Parathyroid adenoma (tissue), 2 donors: ENCODE measurements at regions not wholly inside any gene's neighbourhood (a gene's known extent, or its start where the extent isn't known, plus 50 kb on each side); places are given as distances from the start of the nearest gene placed in this dataset.

Experiments used
- H2AFZ ChIP-seq: fragments of 300-600 bp; sonication (generic); one replicate; pipeline ENCODE4 v1.7.0; 2017; ENCODE audit warnings: antibody characterized with exemption, mild to moderate bottlenecking
- H3K27ac ChIP-seq: fragments of 300-600 bp; sonication (generic); one replicate; pipeline ENCODE4 v1.7.0; 2017
- H3K27me3 ChIP-seq: fragments of 300-600 bp; sonication (generic); one replicate; pipeline ENCODE4 v1.7.0; 2017; ENCODE audit warnings: low read length; ENCODE audit not compliant: control insufficient read depth, insufficient read depth
- H3K36me3 ChIP-seq: fragments of 300-600 bp; sonication (generic); one replicate; pipeline ENCODE4 v1.7.0; 2017; ENCODE audit warnings: low read length; ENCODE audit not compliant: control insufficient read depth, insufficient read depth
- H3K4me1 ChIP-seq: fragments of 300-600 bp; sonication (generic); one replicate; pipeline ENCODE4 v1.7.0; 2017; ENCODE audit warnings: control low read depth
- H3K4me2 ChIP-seq: fragments of 300-600 bp; sonication (generic); one replicate; pipeline ENCODE4 v1.7.0; 2017; ENCODE audit warnings: low read length
- H3K4me3 ChIP-seq: fragments of 300-600 bp; sonication (generic); one replicate; pipeline ENCODE4 v1.7.0; 2017; ENCODE audit warnings: low read depth, low read length
- H3K79me2 ChIP-seq: fragments of 300-600 bp; sonication (generic); one replicate; pipeline ENCODE4 v1.7.0; 2017; ENCODE audit warnings: control low read depth
- H3K9ac ChIP-seq: fragments of 300-600 bp; sonication (generic); one replicate; pipeline ENCODE4 v1.7.0; 2017; ENCODE audit warnings: mild to moderate bottlenecking
- H3K9me3 ChIP-seq: fragments of 300-600 bp; sonication (generic); one replicate; pipeline ENCODE4 v1.7.0; 2017; ENCODE audit warnings: low read length; ENCODE audit not compliant: control insufficient read depth
- TF ChIP-seq, protein P1 (sequence below): fragments of 300-600 bp; sonication (generic); IDR thresholded peaks from one replicate; pipeline ENCODE4 v1.7.0; 2017; ENCODE audit warnings: antibody characterized with exemption, mild to moderate bottlenecking
- donor health status: primary hyperparathyroidism.

DNA sequence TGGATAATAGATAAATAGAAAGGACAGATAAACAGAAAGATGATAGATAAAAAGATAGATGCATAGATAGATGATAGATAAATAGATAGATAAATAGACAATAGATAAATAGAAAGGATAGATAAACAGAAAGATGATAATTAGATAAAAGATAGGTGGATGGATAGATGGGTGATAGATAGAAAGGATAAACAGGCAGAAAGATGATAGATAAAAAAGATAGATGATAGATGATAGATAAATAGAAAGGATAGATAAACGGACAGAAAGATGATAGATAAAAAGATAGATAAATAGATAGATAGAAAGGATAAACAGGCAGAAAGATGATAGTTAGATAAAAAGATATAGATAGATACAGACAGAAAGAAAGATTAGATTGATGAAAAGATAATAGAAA lies 92.3 kb upstream of the UQCRFS1 start:
- H3K27me3 ChIP-seq, result no peaks in the 10 kb centered on the region
- TF ChIP-seq, protein P1, sequence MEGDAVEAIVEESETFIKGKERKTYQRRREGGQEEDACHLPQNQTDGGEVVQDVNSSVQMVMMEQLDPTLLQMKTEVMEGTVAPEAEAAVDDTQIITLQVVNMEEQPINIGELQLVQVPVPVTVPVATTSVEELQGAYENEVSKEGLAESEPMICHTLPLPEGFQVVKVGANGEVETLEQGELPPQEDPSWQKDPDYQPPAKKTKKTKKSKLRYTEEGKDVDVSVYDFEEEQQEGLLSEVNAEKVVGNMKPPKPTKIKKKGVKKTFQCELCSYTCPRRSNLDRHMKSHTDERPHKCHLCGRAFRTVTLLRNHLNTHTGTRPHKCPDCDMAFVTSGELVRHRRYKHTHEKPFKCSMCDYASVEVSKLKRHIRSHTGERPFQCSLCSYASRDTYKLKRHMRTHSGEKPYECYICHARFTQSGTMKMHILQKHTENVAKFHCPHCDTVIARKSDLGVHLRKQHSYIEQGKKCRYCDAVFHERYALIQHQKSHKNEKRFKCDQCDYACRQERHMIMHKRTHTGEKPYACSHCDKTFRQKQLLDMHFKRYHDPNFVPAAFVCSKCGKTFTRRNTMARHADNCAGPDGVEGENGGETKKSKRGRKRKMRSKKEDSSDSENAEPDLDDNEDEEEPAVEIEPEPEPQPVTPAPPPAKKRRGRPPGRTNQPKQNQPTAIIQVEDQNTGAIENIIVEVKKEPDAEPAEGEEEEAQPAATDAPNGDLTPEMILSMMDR, result no peak
- H3K36me3 ChIP-seq, result no peaks in the 10 kb centered on the region
- peaks cover 5% of the 10 kb centered on the region for H3K4me1 ChIP-seq
- H3K9ac ChIP-seq, result no peak overlapping the region
- H3K9me3 ChIP-seq, result no peaks in the 10 kb centered on the region
- H3K4me3 ChIP-seq, result no peak overlapping the region
- no peak overlapping the region for H3K27ac ChIP-seq
- H2AFZ ChIP-seq, result no peak overlapping the region
- no peak overlapping the region for H3K4me2 ChIP-seq
- H3K79me2 ChIP-seq, result no peaks in the 10 kb centered on the region

- TF ChIP-seq, protein P1, result no peak
- no peak overlapping the region for H3K27ac ChIP-seq
- no peak overlapping the region for H2AFZ ChIP-seq
- H3K36me3 ChIP-seq, result no peaks in the 10 kb centered on the region
- no peak overlapping the region for H3K9ac ChIP-seq
- H3K27me3 ChIP-seq, result no peaks in the 10 kb centered on the region
- no peaks in the 10 kb centered on the region for H3K9me3 ChIP-seq
- no peak overlapping the region for H3K4me2 ChIP-seq
- no peaks in the 10 kb centered on the region for H3K79me2 ChIP-seq
- no peaks in the 10 kb centered on the region for H3K4me1 ChIP-seq
- no peak overlapping the region for H3K4me3 ChIP-seq
These were observed 96.1 kb upstream of the UQCRFS1 start for GRCh38 chr19:29308977-29309590.

GRCh38 chr19:29309637-29310036 lies 96.7 kb upstream of the UQCRFS1 start:
- H3K36me3 ChIP-seq, result no peaks in the 10 kb centered on the region
- no peaks in the 10 kb centered on the region for H3K27me3 ChIP-seq
- no peak overlapping the region for H2AFZ ChIP-seq
- no peaks in the 10 kb centered on the region for H3K79me2 ChIP-seq
- H3K27ac ChIP-seq, result no peak overlapping the region
- H3K4me2 ChIP-seq, result no peak overlapping the region
- no peaks in the 10 kb centered on the region for H3K4me1 ChIP-seq
- no peak overlapping the region for H3K4me3 ChIP-seq
- no peaks in the 10 kb centered on the region for H3K9me3 ChIP-seq
- H3K9ac ChIP-seq, result no peak overlapping the region
- TF ChIP-seq, protein P1, result no peak

- Histone ChIP-seq H3K4me2 (no peak overlapping the region), H3K79me2 (no peaks in the 10 kb centered on the region), H3K9me3 (no peaks in the 10 kb centered on the region), H3K36me3 (no peaks in the 10 kb centered on the region), H2AFZ (no peak overlapping the region), H3K4me3 (no peak overlapping the region), H3K27me3 (no peaks in the 10 kb centered on the region), H3K27ac (no peak overlapping the region), H3K4me1 (no peaks in the 10 kb centered on the region), H3K9ac (no peak overlapping the region)
- TF ChIP-seq, protein P1, result no peak
These were observed 98.3 kb upstream of the UQCRFS1 start for GRCh38 chr19:29311191-29311790.
